Umbilical cord (tissue), 1 donor: ENCODE measurements at regions not wholly inside any gene's neighbourhood (a gene's known extent, or its start where the extent isn't known, plus 50 kb on each side); places are given as distances from the start of the nearest gene placed in this dataset.
"Not testable (repeated sequence)": the region's sequence is repeated elsewhere in the genome, so short reads cannot be mapped to it uniquely, and the experiment has no call there.

Experiments used
- DNase-seq: peaks from one replicate; pipeline ENCODE4 v3.0.0-alpha.2; 2015; ENCODE audit warnings: low spot score

GRCh38 chr19:27975419-27976005, 1237.4 kb downstream of the UQCRFS1 start:
- DNase-seq: no peak

- peak; percentile 52 for DNase-seq
Observed at GRCh38 chr19:27974082-27974513, 1238.9 kb downstream of the UQCRFS1 start.

- DNase-seq: peak; percentile 49
Observed at GRCh38 chr19:27972291-27973040, 1240.5 kb downstream of the UQCRFS1 start.

- no peak for DNase-seq
Observed at GRCh38 chr19:27971869-27972268, 1241.1 kb downstream of the UQCRFS1 start.

GRCh38 chr19:27971071-27971470, 1241.9 kb downstream of the UQCRFS1 start:
- DNase-seq: peak; percentile 18

GRCh38 chr19:27966390-27966816, 1246.5 kb downstream of the UQCRFS1 start:
- DNase-seq: peak; percentile 21

GRCh38 chr19:27964185-27964584, 1248.8 kb downstream of the UQCRFS1 start:
- DNase-seq: peak; percentile 57

- DNase-seq: no peak
Observed at GRCh38 chr19:27962264-27962663, 1250.7 kb downstream of the UQCRFS1 start.

- peak; percentile 14 for DNase-seq
Observed at GRCh38 chr19:27955485-27956480, 1257.2 kb downstream of the UQCRFS1 start.

GRCh38 chr19:27942607-27943006, 1270.3 kb downstream of the UQCRFS1 start:
- DNase-seq: not testable (repeated sequence)

GRCh38 chr19:27936139-27936538, 1276.8 kb downstream of the UQCRFS1 start:
- no peak for DNase-seq

GRCh38 chr19:27935669-27936068, 1277.3 kb downstream of the UQCRFS1 start:
- no peak for DNase-seq

GRCh38 chr19:27929399-27929798, 1283.6 kb downstream of the UQCRFS1 start:
- no peak for DNase-seq

- no peak for DNase-seq
Observed at GRCh38 chr19:27925202-27925601, 1287.7 kb downstream of the UQCRFS1 start.

- DNase-seq: no peak
Observed at GRCh38 chr19:27922970-27923369, 1290.0 kb downstream of the UQCRFS1 start.

GRCh38 chr19:27920774-27921173, 1292.2 kb downstream of the UQCRFS1 start:
- no peak for DNase-seq

- DNase-seq: no peak
Observed at GRCh38 chr19:27918818-27919217, 1294.1 kb downstream of the UQCRFS1 start.

GRCh38 chr19:27911122-27911898, 1301.6 kb downstream of the UQCRFS1 start:
- no peak for DNase-seq

- no peak for DNase-seq
Observed at GRCh38 chr19:27909861-27910260, 1303.1 kb downstream of the UQCRFS1 start.

- no peak for DNase-seq
Observed at GRCh38 chr19:27909185-27909840, 1303.6 kb downstream of the UQCRFS1 start.

- DNase-seq: no peak
Observed at GRCh38 chr19:27906081-27906480, 1306.9 kb downstream of the UQCRFS1 start.
